ENCODE measurements at regions not wholly inside any gene's neighbourhood (a gene's known extent, or its start where the extent isn't known, plus 50 kb on each side); places are given as distances from the start of the nearest gene placed in this dataset.
A peak's percentile ranks its signal among the peaks of the same experiment; 100 is the strongest.

GRCh38 chr11:127738771-127739286 is 738.3 kb upstream of the KIRREL3 start:
- DNase-seq (ENCODE audit: low spot score) = no peak

GRCh38 chr11:127737499-127737898 is 736.9 kb upstream of the KIRREL3 start:
- no peak for DNase-seq (ENCODE audit: low spot score)

GRCh38 chr11:127733552-127733951 is 733.0 kb upstream of the KIRREL3 start:
- DNase-seq (ENCODE audit: low spot score) = no peak

- DNase-seq (ENCODE audit: low spot score) = no peak
These were observed 725.8 kb upstream of the KIRREL3 start for GRCh38 chr11:127726367-127726766.

GRCh38 chr11:127723714-127724113 is 723.1 kb upstream of the KIRREL3 start:
- no peak for DNase-seq (ENCODE audit: low spot score)

GRCh38 chr11:127713226-127713625 is 712.7 kb upstream of the KIRREL3 start:
- DNase-seq (ENCODE audit: low spot score) = no peak

- no peak for DNase-seq (ENCODE audit: low spot score)
These were observed 711.2 kb upstream of the KIRREL3 start for GRCh38 chr11:127711748-127712147.

- no peak for DNase-seq (ENCODE audit: low spot score)
These were observed 710.3 kb upstream of the KIRREL3 start for GRCh38 chr11:127710831-127711230.

- DNase-seq (ENCODE audit: low spot score) = no peak
These were observed 709.4 kb upstream of the KIRREL3 start for GRCh38 chr11:127709960-127710359.

GRCh38 chr11:127693686-127694085 is 693.1 kb upstream of the KIRREL3 start:
- DNase-seq (ENCODE audit: low spot score) = no peak

GRCh38 chr11:127683321-127683720 is 682.8 kb upstream of the KIRREL3 start:
- DNase-seq (ENCODE audit: low spot score) = no peak

GRCh38 chr11:127679816-127680545 is 679.4 kb upstream of the KIRREL3 start:
- no peak for DNase-seq (ENCODE audit: low spot score)

GRCh38 chr11:127678631-127679030 is 678.1 kb upstream of the KIRREL3 start:
- no peak for DNase-seq (ENCODE audit: low spot score)

- no peak for DNase-seq (ENCODE audit: low spot score)
These were observed 677.3 kb upstream of the KIRREL3 start for GRCh38 chr11:127677660-127678425.

GRCh38 chr11:127675581-127675980 is 675.0 kb upstream of the KIRREL3 start:
- peak; percentile 21 for DNase-seq (ENCODE audit: low spot score)

GRCh38 chr11:127674754-127675153 is 674.2 kb upstream of the KIRREL3 start:
- no peak for DNase-seq (ENCODE audit: low spot score)

GRCh38 chr11:127670374-127671119 is 670.0 kb upstream of the KIRREL3 start:
- DNase-seq (ENCODE audit: low spot score) = peak; percentile 81

GRCh38 chr11:127656116-127656836 is 655.7 kb upstream of the KIRREL3 start:
- no peak for DNase-seq (ENCODE audit: low spot score)

- DNase-seq (ENCODE audit: low spot score) = no peak
These were observed 652.5 kb upstream of the KIRREL3 start for GRCh38 chr11:127653076-127653475.

- no peak for DNase-seq (ENCODE audit: low spot score)
These were observed 651.3 kb upstream of the KIRREL3 start for GRCh38 chr11:127651888-127652221.

- peak; percentile 28 for DNase-seq (ENCODE audit: low spot score)
These were observed 650.8 kb upstream of the KIRREL3 start for GRCh38 chr11:127651175-127651887.

All from HT-29 (cell line).